DND-41 (cell line): ENCODE measurements at regions not wholly inside any gene's neighbourhood (a gene's known extent, or its start where the extent isn't known, plus 50 kb on each side); places are given as distances from the start of the nearest gene placed in this dataset.

Source experiments
- ATAC-seq: fragments of 200-7000 bp; cut with Tn5 transposase; 3 replicates; pipeline ENCODE4 v1.9.1; 2021; ENCODE audit warnings: low read depth; ENCODE audit not compliant: insufficient read depth
- DNase-seq: peaks from one replicate; pipeline ENCODE4 v3.0.0-alpha.2; 2020
- H2AFZ ChIP-seq: 2 replicates; pipeline ENCODE4 v1.6.0; 2012; ENCODE audit warnings: low read depth, low read length
- H3K27ac ChIP-seq: 2 replicates; pipeline ENCODE4 v1.5.1; 2012; ENCODE audit warnings: low read length, inconsistent platforms
- H3K27me3 ChIP-seq: fragments of 200-600 bp; sonication (generic); 2 replicates; pipeline ENCODE4 v1.6.0; 2012; ENCODE audit warnings: low read length, mild to moderate bottlenecking, inconsistent platforms; ENCODE audit not compliant: insufficient read depth, poor library complexity
- H3K36me3 ChIP-seq: 2 replicates; pipeline ENCODE4 v1.5.1; 2012; ENCODE audit warnings: low read length, inconsistent platforms; ENCODE audit not compliant: insufficient read depth
- H3K4me1 ChIP-seq: 2 replicates; pipeline ENCODE4 v1.5.1; 2012; ENCODE audit warnings: mild to moderate bottlenecking, low read length; ENCODE audit not compliant: insufficient read depth
- H3K4me2 ChIP-seq: 2 replicates; pipeline ENCODE4 v1.6.0; 2012; ENCODE audit warnings: mild to moderate bottlenecking, moderate library complexity, low read length, inconsistent platforms; ENCODE audit not compliant: insufficient read depth
- H3K4me3 ChIP-seq, 2 experiments: fragments of 200-600 bp in 1 of 2; shearing (Covaris generic) in 1 of 2; 2 replicates each; pipeline ENCODE4 v1.5.1; 2012 to 2016; ENCODE audit warnings: inconsistent platforms in 2 of 2, low read length in 2 of 2, mild to moderate bottlenecking in 2 of 2, low read depth in 1 of 2, moderate library complexity in 1 of 2
- H3K79me2 ChIP-seq: 2 replicates; pipeline ENCODE4 v1.6.0; 2012; ENCODE audit warnings: low read length, inconsistent platforms; ENCODE audit not compliant: insufficient read depth
- H3K9ac ChIP-seq: 2 replicates; pipeline ENCODE4 v1.6.0; 2012; ENCODE audit warnings: low read depth, mild to moderate bottlenecking, inconsistent platforms, low read length, moderate library complexity
- H3K9me3 ChIP-seq: 2 replicates; pipeline ENCODE4 v1.5.1; 2012; ENCODE audit warnings: low read length, moderate library complexity, mild to moderate bottlenecking, inconsistent platforms; ENCODE audit not compliant: insufficient read depth, severe bottlenecking
- H4K20me1 ChIP-seq: 2 replicates; pipeline ENCODE4 v1.6.0; 2012; ENCODE audit warnings: low read length; ENCODE audit not compliant: insufficient read depth
- CTCF ChIP-seq: IDR thresholded peaks from 2 replicates; pipeline ENCODE4 v1.5.1; 2012; ENCODE audit warnings: borderline replicate concordance, low read length, moderate library complexity, mild to moderate bottlenecking; ENCODE audit not compliant: poor library complexity, severe bottlenecking; ENCODE audit errors: extremely low read depth
- EZH2 ChIP-seq: IDR thresholded peaks from 3 replicates; pipeline ENCODE4 v1.6.1; 2012; ENCODE audit warnings: borderline replicate concordance, low read depth, mild to moderate bottlenecking, moderate library complexity, low read length, inconsistent platforms; ENCODE audit not compliant: severe bottlenecking

GRCh38 chr20:11003341-11003740 lies 329.5 kb upstream of the JAG1 start:
- Histone ChIP-seq H4K20me1 (no peaks in the 10 kb centered on the region), H3K27ac (no peak overlapping the region), H3K9me3 (no peaks in the 10 kb centered on the region), H2AFZ (no peak overlapping the region), H3K4me1 (no peaks in the 10 kb centered on the region), H3K4me2 (no peak overlapping the region), H3K27me3 (no peaks in the 10 kb centered on the region), H3K9ac (no peak overlapping the region), H3K4me3 (no peak overlapping the region), H3K36me3 (no peaks in the 10 kb centered on the region), H3K79me2 (no peaks in the 10 kb centered on the region)
- DNase-seq, result no peak
- TF ChIP-seq CTCF (no peak), EZH2 (no peak)
- no peak for ATAC-seq

- Histone ChIP-seq H3K9me3 (no peaks in the 10 kb centered on the region), H3K4me1 (no peaks in the 10 kb centered on the region), H3K4me3 (no peak overlapping the region), H3K79me2 (no peaks in the 10 kb centered on the region), H3K27me3 (no peaks in the 10 kb centered on the region), H3K36me3 (no peaks in the 10 kb centered on the region), H3K27ac (no peak overlapping the region), H3K4me2 (no peak overlapping the region), H2AFZ (no peak overlapping the region), H4K20me1 (no peaks in the 10 kb centered on the region), H3K9ac (no peak overlapping the region)
- ATAC-seq, result no peak
- DNase-seq, result no peak
- no peak for TF ChIP-seq EZH2
- TF ChIP-seq CTCF, result no peak
Measured at GRCh38 chr20:11008444-11009033, 334.7 kb upstream of the JAG1 start.

- ATAC-seq (no peak), DNase-seq (no peak)
- Histone ChIP-seq H4K20me1 (no peaks in the 10 kb centered on the region), H2AFZ (no peak overlapping the region), H3K4me1 (no peaks in the 10 kb centered on the region), H3K9ac (no peak overlapping the region), H3K27me3 (no peaks in the 10 kb centered on the region), H3K36me3 (no peaks in the 10 kb centered on the region), H3K4me3 (no peak overlapping the region), H3K4me2 (no peak overlapping the region), H3K79me2 (no peaks in the 10 kb centered on the region), H3K27ac (no peak overlapping the region), H3K9me3 (no peaks in the 10 kb centered on the region)
- TF ChIP-seq CTCF (no peak), EZH2 (no peak)
Measured at GRCh38 chr20:11011653-11012052, 337.9 kb upstream of the JAG1 start.

GRCh38 chr20:11012975-11013374 lies 339.2 kb upstream of the JAG1 start:
- no peaks in the 10 kb centered on the region for H3K9me3 ChIP-seq
- no peak overlapping the region for H3K4me2 ChIP-seq
- no peak overlapping the region for H3K27ac ChIP-seq
- DNase-seq, result no peak
- H2AFZ ChIP-seq, result no peak overlapping the region
- no peaks in the 10 kb centered on the region for H3K4me1 ChIP-seq
- H3K79me2 ChIP-seq, result no peaks in the 10 kb centered on the region
- no peak overlapping the region for H3K9ac ChIP-seq
- H3K4me3 ChIP-seq, result no peak overlapping the region
- no peaks in the 10 kb centered on the region for H3K27me3 ChIP-seq
- ATAC-seq, result no peak
- no peaks in the 10 kb centered on the region for H4K20me1 ChIP-seq
- TF ChIP-seq CTCF (no peak), EZH2 (no peak)
- H3K36me3 ChIP-seq, result no peaks in the 10 kb centered on the region
